Loucy (cell line): ENCODE measurements at regions not wholly inside any gene's neighbourhood (a gene's known extent, or its start where the extent isn't known, plus 50 kb on each side); places are given as distances from the start of the nearest gene placed in this dataset.

Experiments used
- H2AFZ ChIP-seq: fragments of 200-600 bp; sonication (generic); 2 replicates; pipeline ENCODE4 v1.6.0; 2016; ENCODE audit warnings: antibody characterized with exemption, mild to moderate bottlenecking, low read length, moderate library complexity
- H3F3A ChIP-seq: fragments of 200-600 bp; 2 replicates; pipeline ENCODE4 v1.6.0; 2016; ENCODE audit warnings: antibody characterized with exemption, low read depth, mild to moderate bottlenecking
- H3K27me3 ChIP-seq: fragments of 200-600 bp; sonication (generic); 2 replicates; pipeline ENCODE4 v1.6.1; 2014; ENCODE audit warnings: low read length, mild to moderate bottlenecking; ENCODE audit not compliant: insufficient read depth, poor library complexity, severe bottlenecking
- H3K36me3 ChIP-seq: fragments of 200-600 bp; sonication (generic); 2 replicates; pipeline ENCODE4 v1.6.1; 2016; ENCODE audit warnings: low read length; ENCODE audit not compliant: insufficient read depth
- H3K4me1 ChIP-seq: fragments of 200-600 bp; sonication (generic); 2 replicates; pipeline ENCODE4 v1.5.1; 2014; ENCODE audit warnings: low read length, mild to moderate bottlenecking; ENCODE audit not compliant: insufficient read depth, poor library complexity, severe bottlenecking
- H3K4me2 ChIP-seq: fragments of 200-600 bp; sonication (generic); 2 replicates; pipeline ENCODE4 v1.6.0; 2014; ENCODE audit warnings: antibody characterized with exemption, low read length, low read depth, mild to moderate bottlenecking; ENCODE audit not compliant: poor library complexity, severe bottlenecking
- H3K4me3 ChIP-seq: fragments of 200-600 bp; sonication (generic); 2 replicates; pipeline ENCODE4 v1.5.1; 2014; ENCODE audit warnings: low read length, mild to moderate bottlenecking, mixed read lengths; ENCODE audit not compliant: poor library complexity, severe bottlenecking
- H3K79me2 ChIP-seq: fragments of 200-600 bp; sonication (generic); 2 replicates; pipeline ENCODE4 v1.6.1; 2014; ENCODE audit warnings: low read length; ENCODE audit not compliant: insufficient read depth
- H3K9ac ChIP-seq: fragments of 200-600 bp; sonication (generic); 2 replicates; pipeline ENCODE4 v1.6.0; 2014; ENCODE audit warnings: mild to moderate bottlenecking, low read depth, low read length, moderate library complexity; ENCODE audit not compliant: poor library complexity, severe bottlenecking
- H3K9me2 ChIP-seq: fragments of 200-600 bp; sonication (generic); replicated peaks from 2 replicates; pipeline ENCODE4 v1.6.1; 2016; ENCODE audit warnings: low read depth, low read length, mixed read lengths
- H3K9me3 ChIP-seq: fragments of 200-600 bp; sonication (generic); 2 replicates; pipeline ENCODE4 v1.6.1; 2014; ENCODE audit warnings: mild to moderate bottlenecking, antibody characterized with exemption, low read length, low read depth; ENCODE audit not compliant: insufficient read depth
- H4K20me1 ChIP-seq: fragments of 200-600 bp; sonication (generic); 2 replicates; pipeline ENCODE4 v1.6.0; 2014; ENCODE audit warnings: antibody characterized with exemption, low read length, mild to moderate bottlenecking; ENCODE audit not compliant: insufficient read depth, poor library complexity, severe bottlenecking
- EZH2phosphoT487 ChIP-seq: fragments of 200-600 bp; IDR thresholded peaks from 2 replicates; pipeline ENCODE4 v1.6.1; 2018; ENCODE audit warnings: antibody characterized with exemption, mild to moderate bottlenecking, moderate library complexity, borderline replicate concordance
- TF ChIP-seq, protein P1 (sequence below): fragments of 200-600 bp; sonication (generic); conservative IDR thresholded peaks from 2 replicates; pipeline ENCODE4 v1.5.1; 2014; ENCODE audit warnings: mild to moderate bottlenecking, antibody characterized with exemption, low read length

DNA sequence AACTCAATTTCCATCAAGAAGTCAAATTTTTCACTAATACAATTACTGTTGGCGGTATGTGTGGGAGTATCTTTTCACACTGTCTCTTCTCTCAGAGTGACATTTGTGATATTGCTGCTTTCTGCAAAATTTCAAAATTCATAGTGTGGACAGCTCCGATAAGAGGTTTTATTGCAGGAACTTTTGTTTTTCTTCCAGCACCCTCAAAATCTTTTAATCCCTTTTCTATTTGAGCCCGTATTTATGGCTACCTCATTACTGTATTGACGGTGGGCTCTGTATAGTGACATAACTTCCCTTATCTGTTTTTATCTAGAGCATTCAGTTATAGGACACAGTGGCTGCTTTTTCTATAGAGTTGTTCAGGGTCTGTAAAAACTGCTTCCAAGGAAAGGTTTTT, 794.4 kb upstream of the TMPRSS15 start:
- no peaks in the 10 kb centered on the region for H3K79me2 ChIP-seq
- no peaks in the 10 kb centered on the region for H4K20me1 ChIP-seq
- no peak for TF ChIP-seq EZH2phosphoT487
- TF ChIP-seq, protein P1, sequence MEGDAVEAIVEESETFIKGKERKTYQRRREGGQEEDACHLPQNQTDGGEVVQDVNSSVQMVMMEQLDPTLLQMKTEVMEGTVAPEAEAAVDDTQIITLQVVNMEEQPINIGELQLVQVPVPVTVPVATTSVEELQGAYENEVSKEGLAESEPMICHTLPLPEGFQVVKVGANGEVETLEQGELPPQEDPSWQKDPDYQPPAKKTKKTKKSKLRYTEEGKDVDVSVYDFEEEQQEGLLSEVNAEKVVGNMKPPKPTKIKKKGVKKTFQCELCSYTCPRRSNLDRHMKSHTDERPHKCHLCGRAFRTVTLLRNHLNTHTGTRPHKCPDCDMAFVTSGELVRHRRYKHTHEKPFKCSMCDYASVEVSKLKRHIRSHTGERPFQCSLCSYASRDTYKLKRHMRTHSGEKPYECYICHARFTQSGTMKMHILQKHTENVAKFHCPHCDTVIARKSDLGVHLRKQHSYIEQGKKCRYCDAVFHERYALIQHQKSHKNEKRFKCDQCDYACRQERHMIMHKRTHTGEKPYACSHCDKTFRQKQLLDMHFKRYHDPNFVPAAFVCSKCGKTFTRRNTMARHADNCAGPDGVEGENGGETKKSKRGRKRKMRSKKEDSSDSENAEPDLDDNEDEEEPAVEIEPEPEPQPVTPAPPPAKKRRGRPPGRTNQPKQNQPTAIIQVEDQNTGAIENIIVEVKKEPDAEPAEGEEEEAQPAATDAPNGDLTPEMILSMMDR = no peak
- H2AFZ ChIP-seq = no peak overlapping the region
- H3K4me1 ChIP-seq = no peaks in the 10 kb centered on the region
- H3K27me3 ChIP-seq = no peaks in the 10 kb centered on the region
- H3K4me2 ChIP-seq = no peak overlapping the region
- H3K36me3 ChIP-seq = no peaks in the 10 kb centered on the region
- H3K9me3 ChIP-seq = no peaks in the 10 kb centered on the region
- H3F3A ChIP-seq = no peaks in the 10 kb centered on the region
- no peaks in the 10 kb centered on the region for H3K9me2 ChIP-seq
- no peak overlapping the region for H3K9ac ChIP-seq
- H3K4me3 ChIP-seq = no peak overlapping the region

DNA sequence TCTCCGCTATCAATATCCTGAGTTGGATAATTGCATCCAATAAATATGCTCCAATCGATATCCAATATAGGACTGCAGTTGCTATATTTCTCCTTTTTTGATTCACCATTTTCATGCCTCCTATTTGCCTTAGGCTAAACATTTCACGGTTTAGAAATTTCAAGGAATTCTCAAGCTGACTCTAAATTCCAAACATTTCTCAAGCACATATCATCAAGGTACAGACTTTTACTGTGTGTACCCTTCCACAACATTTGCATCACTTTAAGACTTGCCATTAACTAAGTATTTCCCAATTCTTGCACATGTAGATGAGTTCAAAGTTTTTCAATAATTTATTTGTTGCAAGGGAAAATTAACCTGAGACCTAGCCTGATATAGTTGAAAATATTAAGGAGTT, 795.2 kb upstream of the TMPRSS15 start:
- H3K9ac ChIP-seq = no peak overlapping the region
- no peaks in the 10 kb centered on the region for H3K79me2 ChIP-seq
- no peak overlapping the region for H3K4me2 ChIP-seq
- H3F3A ChIP-seq = no peaks in the 10 kb centered on the region
- H3K4me3 ChIP-seq = no peak overlapping the region
- no peaks in the 10 kb centered on the region for H3K9me2 ChIP-seq
- H3K36me3 ChIP-seq = no peaks in the 10 kb centered on the region
- H3K27me3 ChIP-seq = no peaks in the 10 kb centered on the region
- no peaks in the 10 kb centered on the region for H3K4me1 ChIP-seq
- no peaks in the 10 kb centered on the region for H4K20me1 ChIP-seq
- no peaks in the 10 kb centered on the region for H3K9me3 ChIP-seq
- no peak overlapping the region for H2AFZ ChIP-seq
- TF ChIP-seq EZH2phosphoT487 = no peak
- TF ChIP-seq, protein P1 = no peak

DNA sequence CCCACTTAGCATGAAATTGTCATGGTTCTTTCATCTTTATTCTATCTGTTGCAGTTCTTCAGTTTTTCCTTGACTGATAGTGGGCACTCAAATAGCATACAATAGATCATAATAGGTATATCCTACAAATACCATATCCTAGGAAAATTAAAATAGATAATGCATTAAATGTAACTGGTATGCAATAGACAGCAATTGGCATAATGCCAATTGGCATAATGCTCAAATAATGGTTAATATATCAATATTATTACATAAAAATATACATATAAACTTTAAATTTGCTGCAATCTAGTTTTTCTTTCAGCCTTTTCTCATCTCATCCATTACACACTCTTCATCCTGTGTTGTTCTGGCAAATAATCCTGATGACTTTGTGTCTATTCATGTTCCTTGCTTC, 814.6 kb upstream of the TMPRSS15 start:
- Histone ChIP-seq H3K9me3 (no peaks in the 10 kb centered on the region), H2AFZ (no peak overlapping the region), H3K4me1 (no peaks in the 10 kb centered on the region), H3K79me2 (no peaks in the 10 kb centered on the region), H3K9me2 (no peaks in the 10 kb centered on the region), H3K4me2 (no peak overlapping the region), H3K9ac (no peak overlapping the region), H3K4me3 (no peak overlapping the region), H3K36me3 (no peaks in the 10 kb centered on the region), H3K27me3 (no peaks in the 10 kb centered on the region), H4K20me1 (no peaks in the 10 kb centered on the region), H3F3A (no peaks in the 10 kb centered on the region)
- TF ChIP-seq EZH2phosphoT487 = no peak
- TF ChIP-seq, protein P1 = no peak
